Activated T-cell treated with anti-CD3 and anti-CD28 coated beads, Interleukin-2, amount 50 U/mL, for 48 hours (primary cell): ENCODE measurements at regions not wholly inside any gene's neighbourhood (a gene's known extent, or its start where the extent isn't known, plus 50 kb on each side); places are given as distances from the start of the nearest gene placed in this dataset.

ENCODE experiments used
- DNase-seq, 2 experiments: peaks; one replicate each; pipeline ENCODE4 v3.0.0-alpha.2; 2020

DNA sequence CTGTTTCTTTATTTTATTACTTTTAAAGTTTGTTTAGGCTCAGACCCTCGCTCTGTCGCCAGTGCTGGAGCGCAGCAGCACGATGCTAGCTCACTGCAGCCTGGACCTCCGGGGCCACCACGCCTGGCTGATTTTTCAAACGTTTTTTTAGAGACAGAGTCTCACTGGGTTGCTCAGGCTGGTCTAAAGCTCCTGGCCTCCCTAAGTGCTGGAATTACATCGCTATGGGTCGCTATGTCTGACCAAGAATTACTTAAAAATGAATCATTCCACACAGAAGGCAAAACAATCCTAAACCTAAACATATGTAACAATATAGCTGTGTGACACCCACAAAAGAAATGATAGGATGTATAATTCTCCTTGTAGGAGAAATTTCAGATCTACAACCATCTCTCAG, 86.9 kb upstream of the SIMC1 start:
- DNase-seq = no peak

DNA sequence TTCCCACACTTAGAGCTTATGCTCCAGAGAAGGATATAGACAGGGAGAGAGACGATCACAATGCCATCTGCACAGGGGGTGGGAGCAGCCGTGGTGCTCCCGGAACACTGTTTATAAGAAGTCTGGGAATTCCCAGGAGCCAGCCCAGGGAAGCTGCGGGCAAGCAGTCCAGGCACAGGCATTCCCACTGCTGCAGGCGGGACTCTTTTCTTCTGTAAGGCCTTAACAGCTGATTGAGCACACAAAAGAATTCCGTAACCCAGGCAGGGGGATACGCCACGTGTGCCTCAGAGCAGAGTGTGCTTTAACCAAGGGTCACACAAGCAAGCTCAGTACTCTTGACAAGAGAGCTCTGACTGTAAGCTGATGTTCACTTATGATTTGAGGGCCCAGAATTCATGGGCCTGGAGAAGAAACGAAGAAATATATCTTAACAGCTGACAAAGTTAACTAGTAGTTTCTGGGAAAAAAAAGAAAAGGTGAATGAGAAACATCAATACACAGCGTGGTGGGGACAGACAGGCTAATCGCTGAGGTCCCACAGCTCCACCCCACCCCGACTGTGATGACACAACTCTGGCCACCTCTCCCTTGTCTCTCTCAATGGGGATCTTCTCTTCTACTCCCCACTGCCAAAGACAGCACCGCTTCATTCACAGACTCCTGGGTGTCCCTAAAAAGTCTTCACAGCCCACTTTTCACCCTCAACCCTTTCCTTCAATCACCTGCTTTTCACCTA, 85.9 kb upstream of the SIMC1 start:
- DNase-seq = no peak

DNA sequence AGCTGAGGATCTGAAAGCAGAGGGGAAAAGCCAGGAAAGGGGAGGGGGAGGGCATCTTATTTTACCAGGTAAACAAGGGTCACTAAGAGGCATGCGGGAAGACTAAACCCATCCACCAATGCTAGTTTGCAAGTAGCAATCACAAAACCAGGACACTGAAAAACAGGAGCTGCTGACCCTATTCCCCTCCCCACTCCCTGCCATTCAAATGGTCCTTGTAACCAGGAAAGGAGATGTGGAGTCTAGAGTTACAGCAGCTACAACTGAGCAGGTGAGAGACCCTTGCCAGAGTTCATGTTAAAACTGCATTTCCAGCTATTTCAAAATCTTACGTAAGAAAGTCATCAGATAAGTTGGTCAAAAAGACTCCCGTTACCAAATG, 85.3 kb upstream of the SIMC1 start:
- no peak for DNase-seq

DNA sequence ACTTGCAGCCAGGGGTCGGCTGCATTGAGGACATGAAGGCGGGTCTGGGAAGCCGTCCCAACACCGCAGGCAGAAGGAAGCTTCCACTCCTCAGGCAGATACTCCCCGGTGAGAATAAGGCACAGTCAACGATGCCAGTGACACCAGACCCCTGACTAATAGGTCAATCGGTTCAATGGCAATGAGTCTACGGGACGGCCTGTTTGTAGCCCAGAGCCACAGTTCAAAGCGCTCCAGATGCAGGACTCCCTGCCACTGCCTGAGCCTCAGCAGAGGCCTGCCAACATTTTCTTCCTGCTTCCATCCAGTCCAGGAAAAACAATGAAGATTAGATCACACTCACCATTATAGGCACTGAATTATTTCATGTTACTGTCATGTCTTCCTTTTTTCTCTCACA, 84.5 kb upstream of the SIMC1 start:
- no peak for DNase-seq

DNA sequence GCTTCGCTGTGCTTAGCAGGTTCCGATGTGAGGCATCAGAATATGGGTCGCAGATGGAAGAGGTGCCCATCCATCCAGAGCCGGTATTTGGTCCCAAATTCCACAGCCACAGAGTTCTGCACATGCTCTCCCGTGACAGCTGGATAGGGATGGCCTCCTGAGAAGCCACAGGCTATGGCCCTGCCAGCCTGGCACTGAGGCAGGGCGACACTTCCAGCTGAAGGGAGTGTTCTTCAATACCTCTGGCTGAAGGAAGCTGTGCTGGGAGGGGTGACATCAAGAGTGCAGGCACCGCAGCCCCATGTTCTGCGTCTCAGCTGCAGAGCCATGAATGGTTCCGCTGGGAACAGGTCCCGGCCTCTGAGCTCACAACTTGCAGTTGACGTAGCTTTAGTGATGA, 83.4 kb upstream of the SIMC1 start:
- no peak for DNase-seq

DNA sequence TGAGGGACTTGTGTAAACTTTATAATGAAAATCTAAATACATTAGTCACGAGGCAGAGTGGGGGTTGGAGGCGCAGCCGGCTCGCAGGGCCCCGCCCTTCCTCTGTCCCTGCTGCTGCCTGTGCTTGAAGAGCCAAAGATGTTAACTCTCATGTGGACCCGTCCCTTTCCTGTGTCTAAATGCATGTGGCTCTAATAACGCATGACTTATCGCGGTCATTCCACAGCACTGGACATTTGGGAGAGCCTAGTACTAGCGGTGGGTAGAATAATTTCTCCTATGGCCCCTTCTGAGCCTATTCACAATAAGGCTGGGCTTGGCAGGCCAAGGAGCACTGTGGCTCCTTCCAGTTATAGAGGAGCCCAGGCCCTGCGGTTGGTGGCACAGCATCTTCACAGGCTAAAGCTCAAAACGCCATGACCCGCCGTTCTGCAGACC, 82.3 kb upstream of the SIMC1 start:
- DNase-seq = no peak

DNA sequence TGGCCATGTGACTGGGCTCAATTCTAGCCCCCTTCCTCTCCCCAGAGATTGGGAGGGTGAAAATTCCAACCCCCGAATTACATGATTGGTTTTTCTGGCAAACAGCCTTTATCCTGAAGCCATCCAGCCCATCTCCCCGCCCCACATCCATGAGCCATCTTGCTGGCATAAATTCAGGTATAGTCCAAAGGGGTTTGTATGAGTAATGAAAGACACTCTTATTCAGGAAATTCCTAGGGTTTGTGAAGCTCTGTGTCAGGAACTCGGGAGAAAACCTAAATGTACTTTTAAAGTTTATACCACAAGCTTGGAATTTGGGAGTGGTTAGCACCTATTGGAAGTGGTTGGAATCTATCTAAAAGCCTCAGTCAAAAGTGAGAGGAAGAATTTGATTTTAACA, 80.6 kb upstream of the SIMC1 start:
- DNase-seq = no peak

DNA sequence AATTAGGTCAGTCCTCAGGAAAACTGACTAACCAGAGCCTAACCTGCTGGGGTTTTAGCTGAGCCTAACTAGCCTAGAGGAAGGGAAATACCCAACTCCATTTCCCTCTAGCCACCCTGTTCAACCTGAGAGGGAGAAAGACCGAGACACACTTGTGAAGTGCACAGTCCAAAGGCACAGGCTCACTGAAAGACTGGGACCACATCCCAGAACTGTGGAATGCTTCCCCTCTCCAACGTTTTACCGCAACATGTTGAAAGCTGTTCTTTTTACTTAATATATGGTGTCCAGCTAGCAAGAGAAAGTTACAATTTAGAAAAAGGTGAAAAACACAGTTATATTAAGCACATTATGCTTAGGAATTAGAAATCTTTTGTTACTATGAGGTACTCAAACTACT, 76.8 kb upstream of the SIMC1 start:
- no peak for DNase-seq

DNA sequence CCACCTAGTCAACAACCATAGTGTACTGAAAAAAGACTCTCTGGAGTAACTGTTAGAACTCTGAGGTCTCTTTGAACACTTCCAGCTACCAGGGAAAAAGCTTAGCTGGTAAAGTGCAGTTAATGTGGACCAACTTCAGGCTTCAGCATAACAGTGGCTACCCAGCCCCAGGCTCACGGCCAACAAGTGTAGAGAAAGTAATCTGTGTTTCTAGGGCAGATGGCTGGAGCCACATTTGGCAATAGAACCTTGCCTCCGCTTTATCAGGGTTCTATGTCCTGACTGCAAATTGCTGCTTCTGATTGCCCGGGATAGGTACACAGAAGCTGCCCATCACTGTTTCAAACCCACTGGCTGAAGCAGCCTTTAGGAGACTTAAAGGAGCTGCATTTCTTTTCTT, 76.0 kb upstream of the SIMC1 start:
- no peak for DNase-seq

DNA sequence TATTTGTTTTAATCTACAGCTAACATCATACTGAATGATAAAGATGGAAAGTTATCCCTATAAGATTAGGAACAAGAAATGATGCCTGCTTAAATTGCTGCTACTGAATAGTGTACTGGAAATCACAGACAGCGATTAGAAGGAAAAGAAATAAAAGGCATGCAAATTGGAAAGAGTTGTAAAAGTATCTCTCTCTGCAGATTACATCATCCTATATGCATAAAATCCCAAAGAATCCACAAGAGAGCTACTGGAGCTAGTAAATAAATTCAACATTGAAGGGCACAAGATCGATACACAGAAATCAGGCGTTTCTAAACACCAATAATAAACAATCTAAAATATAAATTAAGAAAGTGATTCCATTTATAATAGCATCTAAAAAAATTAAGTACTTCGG, 75.3 kb upstream of the SIMC1 start:
- DNase-seq = no peak

DNA sequence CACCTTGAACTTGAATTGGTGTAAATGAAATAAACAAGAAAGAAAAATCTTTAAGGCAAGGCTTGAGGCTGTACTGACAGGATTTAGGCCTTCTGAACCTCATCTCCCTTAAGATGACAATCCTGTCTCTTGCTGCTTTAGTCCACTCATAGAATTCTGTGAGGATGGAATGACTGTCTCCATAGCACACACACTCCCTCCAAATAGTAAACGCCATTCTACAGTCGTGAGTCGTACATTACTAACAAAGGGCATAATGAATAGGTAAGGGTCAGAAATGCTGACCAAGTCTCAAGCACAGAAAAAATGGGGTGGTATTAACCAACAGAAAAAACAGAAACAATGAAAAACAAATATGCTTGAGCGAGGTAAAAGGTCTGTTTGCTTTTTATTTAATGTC, 71.8 kb upstream of the SIMC1 start:
- no peak for DNase-seq

DNA sequence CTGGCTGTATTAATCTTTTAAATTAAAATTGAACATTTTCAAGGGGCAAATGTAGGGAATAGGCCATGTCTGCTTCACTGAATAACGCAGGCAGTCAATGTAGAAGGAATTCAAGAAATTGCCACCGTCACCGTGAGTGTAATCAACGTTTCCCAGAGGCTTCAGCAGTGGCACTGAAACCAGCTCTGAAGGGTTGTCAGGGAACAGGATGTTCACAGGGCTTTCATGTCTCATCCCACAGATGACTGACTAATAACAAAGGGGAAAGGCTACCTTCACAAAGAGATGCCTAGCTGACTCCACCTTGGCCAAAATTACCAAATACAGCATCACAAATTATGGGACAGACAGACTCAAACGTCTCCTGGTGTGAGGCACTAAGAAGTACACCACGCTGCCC, 70.4 kb upstream of the SIMC1 start:
- DNase-seq = no peak

DNA sequence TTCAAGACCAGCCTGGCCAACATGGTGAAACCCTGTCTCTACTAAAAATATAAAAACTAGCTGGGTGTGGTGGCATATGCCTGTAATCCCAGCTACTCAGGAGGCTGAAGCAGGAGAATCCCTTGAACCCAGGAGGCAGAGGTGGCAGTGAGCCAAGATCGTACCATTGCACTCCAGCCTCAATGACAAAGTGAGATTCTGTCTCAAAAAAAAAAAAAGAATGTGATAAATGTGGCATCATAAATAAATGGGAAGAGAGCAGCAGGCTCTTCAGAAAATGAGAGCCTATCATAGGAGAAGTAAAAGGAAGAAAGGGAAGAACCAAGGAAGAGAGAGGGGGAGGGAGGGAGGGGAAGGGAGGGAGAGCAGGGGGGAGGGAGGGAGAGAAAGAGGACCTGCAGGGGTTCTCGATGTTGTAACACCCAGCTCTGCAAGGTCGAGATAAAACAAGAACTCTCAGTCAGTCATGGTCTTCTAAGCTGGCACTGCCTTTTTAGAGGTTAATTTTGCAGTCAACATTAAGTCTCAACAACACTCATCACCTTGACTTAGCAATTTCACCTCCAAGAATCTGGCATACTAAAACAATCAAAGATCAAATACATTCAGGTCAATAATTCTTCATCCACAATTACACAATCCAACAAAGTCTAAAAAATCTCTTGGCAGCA, 68.7 kb upstream of the SIMC1 start:
- DNase-seq = no peak

DNA sequence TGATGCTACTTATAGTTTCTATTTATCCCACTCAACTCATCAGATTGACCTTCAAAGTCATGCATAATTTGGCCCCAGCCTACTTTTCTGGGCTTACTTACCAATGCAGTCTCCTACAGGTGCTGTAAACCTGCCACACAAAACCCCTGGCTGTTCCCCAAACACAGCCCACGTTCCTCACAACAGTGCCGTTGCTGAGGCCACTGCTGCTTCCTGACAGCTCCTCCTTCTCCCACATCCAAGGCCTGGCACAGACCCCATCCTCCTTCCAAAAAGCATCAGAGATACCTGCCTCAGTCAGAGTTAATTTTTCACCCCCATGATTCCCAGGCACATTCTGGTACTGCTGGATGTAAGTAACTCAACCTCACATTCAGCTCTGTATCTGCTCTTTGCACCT, 68.1 kb upstream of the SIMC1 start:
- DNase-seq = no peak

DNA sequence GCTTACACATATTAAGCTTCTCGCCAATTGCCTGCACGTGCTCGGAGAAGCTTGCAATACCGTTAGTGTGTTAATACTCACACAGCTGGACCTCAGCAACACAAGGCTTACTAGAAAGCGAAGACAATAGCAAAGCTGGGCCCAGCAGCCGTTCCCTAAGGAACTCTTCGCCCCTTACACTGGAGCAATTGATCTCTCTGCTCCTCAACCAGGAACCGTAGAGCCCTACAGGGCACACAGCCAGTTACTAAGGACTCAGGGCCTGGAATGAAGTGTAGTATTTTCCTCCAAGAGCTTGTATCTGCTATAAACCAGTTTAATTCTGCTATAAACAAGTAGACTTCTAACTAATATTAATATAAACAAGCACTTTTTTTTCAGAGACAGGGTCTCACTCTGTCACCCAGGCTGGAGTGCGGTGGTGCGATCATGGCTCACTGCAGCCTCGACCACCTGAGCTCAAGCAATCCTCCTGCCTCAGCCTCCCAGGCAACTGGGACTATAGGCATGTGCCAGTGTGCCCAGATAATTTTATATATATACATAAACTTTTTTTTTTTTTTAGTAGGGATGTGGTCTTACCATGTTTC, 67.0 kb upstream of the SIMC1 start:
- DNase-seq = no peak

DNA sequence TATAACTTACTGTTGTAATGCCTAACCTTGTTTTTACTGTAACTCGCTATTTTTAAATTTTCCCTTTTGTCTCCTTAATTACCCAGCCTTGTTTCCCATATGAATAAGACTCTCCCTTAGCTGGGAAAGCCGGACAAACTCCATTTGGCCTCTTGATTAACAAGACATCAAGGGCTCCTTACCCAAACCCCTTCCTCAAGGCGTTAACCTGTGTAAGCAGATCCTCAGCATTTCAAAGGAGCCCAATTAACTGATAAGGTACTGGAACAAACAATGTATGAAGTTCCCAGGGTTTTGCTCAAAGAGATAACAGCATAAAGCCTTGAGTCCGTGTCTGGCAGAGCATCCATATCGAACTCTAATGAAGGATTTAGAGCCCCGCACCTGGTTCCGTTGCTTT, 66.0 kb upstream of the SIMC1 start:
- DNase-seq = no peak

DNA sequence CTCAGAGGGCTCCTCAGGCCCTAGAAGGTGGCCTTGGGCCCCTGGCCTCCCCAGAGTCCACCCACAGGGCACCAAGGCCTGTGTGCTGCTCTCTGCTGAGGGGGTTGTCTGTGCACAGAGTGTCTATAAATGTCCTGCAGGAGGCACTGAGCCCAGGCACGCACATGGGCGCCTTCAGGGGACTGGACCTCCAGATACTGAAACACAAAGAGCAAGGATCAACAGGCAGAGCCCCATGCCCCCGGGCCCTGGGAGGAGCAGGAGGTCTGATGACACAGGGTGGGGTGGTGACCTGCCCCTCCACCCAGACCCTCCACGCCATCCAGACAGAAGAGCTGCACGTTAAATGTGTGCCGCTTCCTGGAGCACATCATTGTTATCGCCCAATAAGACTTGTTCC, 64.6 kb upstream of the SIMC1 start:
- no peak for DNase-seq

DNA sequence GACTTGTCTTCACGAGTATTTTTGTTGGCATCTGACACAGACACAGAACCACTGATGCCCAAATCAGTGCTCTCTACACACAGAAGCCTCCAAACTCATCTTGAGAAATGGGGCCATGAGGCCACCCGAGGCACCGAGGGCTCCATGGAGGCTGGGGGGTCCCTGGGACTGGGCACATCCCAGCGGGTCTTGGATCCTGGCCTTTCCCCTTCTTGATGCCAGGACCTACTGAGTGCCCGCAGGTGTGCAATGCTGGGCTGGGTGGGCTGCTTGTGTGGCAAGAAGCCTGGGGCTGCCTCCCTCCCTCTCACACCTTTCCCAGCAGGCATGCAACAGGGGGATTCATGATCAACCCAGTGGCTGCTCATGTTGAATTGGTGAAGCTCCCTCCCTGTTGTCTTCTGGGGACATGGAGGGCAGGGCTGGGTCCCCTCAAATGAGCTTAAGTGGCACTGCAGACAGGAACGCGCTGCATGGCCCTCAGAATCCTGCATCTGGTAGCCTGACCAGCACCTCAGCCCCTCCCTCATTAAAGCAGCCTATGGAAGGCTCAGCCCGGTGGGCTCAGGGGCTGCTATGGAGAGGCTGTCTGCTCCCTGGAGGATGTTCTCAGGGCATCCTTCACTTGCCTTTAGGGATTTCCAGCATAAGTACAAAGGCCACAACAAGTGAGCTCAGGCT, 63.7 kb upstream of the SIMC1 start:
- DNase-seq = no peak

DNA sequence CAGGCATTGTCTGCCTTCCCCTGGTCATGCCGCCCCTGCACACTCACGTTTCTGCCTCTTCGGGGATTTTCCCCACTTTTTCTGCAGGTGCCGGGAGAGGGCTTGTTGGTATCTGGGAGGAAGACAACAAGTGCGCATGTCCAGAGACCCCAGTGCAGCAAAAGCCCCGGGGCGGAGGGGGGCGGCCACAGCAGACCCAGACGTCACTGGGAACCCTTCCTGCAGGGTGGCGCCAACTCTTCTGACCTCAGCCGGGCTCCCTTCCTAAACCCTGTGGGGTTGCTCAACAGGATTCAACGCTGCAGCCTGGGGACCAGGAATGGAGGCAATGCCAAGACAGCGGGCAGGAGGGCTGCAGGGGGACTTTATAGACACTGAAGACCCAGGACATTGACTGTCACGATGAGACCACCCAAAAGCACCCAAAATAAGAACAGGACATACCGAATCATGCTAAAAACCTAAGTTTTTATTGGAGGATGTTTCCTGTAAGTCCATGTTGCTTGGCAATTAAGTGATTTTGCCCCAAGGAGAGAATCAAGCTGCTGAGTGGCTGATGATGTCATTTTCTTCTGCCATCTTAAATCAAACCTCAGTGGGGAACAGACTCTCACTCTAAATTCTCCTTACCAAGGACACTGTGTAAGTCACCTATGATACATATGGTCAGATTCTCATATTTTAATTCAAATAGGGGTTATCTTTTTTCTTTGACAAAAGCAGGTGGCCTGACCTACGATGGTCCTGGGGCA, 62.9 kb upstream of the SIMC1 start:
- no peak for DNase-seq

DNA sequence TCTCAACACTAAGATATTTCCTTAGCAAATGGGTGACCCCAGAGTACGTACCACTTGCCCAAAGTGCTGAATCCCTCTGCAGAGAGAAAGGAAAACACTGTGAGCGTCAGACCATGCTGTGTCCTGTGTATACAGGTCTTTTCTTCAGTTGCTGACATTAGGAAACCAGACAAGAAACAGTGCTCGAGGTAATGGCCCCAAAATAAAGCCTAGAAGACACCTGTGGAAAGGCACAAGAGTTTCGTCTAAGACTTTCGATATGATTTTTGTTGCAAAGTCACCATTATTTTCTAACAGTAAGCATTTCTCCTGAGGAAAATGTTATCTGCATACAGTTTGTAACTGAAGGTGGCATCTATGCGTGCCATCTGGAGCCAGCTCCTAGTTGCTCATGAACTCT, 62.0 kb upstream of the SIMC1 start:
- DNase-seq = no peak

DNA sequence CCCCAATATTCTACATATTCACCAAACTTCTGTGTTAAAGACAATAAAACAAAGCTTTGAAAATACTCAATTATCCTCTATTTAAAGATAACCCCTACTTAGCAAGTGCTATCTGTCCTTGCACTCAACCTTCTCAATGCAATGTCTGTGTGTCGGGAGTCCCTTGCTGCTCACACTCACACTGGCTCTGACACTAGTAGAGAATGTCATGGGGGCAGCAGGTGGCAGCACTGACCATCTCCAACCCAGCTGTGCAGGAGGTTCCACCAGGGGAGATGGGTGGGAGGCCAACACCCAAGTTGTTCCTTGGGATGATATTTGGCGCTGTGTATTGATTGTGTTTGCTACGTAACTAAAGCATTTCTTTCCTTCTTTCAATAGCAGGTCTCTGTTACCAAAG, 59.4 kb upstream of the SIMC1 start:
- no peak for DNase-seq

DNA sequence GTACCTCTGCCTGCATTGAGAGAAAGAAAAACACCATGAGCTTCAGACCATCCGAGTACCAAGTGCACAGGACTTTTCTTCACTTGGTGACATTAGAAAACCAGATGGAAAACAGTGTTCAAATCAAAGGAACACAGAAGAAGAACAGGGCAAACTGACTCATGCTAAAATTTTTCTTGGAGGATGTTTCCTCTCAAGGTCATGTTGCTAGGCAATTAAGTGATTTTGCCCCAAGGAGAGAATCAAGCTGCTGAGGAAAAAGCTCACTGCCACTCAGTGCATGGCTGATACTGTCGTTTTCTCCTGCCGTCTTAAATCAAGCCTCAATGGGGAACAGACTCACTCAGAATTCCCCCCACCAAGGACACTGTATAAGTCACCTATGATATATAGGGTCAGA, 57.9 kb upstream of the SIMC1 start:
- DNase-seq = no peak

DNA sequence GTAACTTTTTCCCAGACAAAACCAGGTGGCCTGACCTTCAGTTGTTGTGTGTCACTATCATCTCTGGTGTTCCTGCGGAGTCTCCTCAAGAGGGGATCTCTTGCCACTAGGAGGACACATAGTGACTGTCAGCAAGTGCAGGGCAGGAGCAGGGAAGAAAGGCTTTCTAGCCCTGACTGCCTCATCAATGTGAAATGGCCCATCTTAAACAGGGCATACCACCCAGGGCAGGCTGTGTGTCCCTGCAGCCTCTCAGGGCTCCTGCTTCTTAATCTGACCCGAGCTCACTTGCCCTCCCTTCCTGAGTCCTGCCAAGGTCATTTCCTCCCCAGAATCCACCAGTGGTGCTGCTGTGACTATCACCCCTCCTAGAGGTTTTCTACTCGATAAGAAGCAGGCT, 57.4 kb upstream of the SIMC1 start:
- no peak for DNase-seq
